Panc1 (cell line): ENCODE measurements at regions not wholly inside any gene's neighbourhood (a gene's known extent, or its start where the extent isn't known, plus 50 kb on each side); places are given as distances from the start of the nearest gene placed in this dataset.

Experiments used
- ATAC-seq: fragments of 200-7000 bp; cut with Tn5 transposase; 2 replicates; pipeline ENCODE4 v1.9.1; 2020; ENCODE audit warnings: mild to moderate bottlenecking, moderate library complexity
- BruUV-seq: library from RNA; stranded (reverse); fragments of 400-500 nt; replicated peaks from 2 replicates; lab custom pipeline; 2021; lab: Mats Ljungman, UMichigan
- CTCF ChIA-PET: fragments of 300-600 bp; sonication (Branson Sonifier 250); formaldehyde crosslinking; loops from one replicate; lab custom pipeline; 2022; ENCODE audit warnings: antibody characterized with exemption; lab: Charles Lee
- POLR2A ChIA-PET: fragments of 300-600 bp; sonication (Branson Sonifier 250); formaldehyde crosslinking; loops from one replicate; lab custom pipeline; 2022; ENCODE audit warnings: antibody characterized with exemption; lab: Charles Lee
- DNase-seq: peaks from one replicate; pipeline ENCODE4 v3.0.0-alpha.2; 2010; ENCODE audit warnings: low read depth, low spot score
- H3K27ac ChIP-seq: 2 replicates; pipeline ENCODE4 v1.5.1; 2011; ENCODE audit warnings: mild to moderate bottlenecking, low read length, inconsistent platforms
- H3K27me3 ChIP-seq: fragments of 200-500 bp; sonication (Bioruptor generic); 2 replicates; pipeline ENCODE4 v1.6.0; 2014; ENCODE audit warnings: low read length, inconsistent platforms; ENCODE audit not compliant: control insufficient read depth, insufficient read depth
- H3K36me3 ChIP-seq: fragments of 200-500 bp; sonication (Bioruptor generic); 2 replicates; pipeline ENCODE4 v1.5.1; 2014; ENCODE audit warnings: inconsistent platforms, mild to moderate bottlenecking, low read length, moderate library complexity; ENCODE audit not compliant: control insufficient read depth, insufficient read depth
- H3K4me1 ChIP-seq: 2 replicates; pipeline ENCODE4 v1.5.1; 2011; ENCODE audit warnings: inconsistent platforms, mild to moderate bottlenecking, low read length, moderate library complexity; ENCODE audit not compliant: control insufficient read depth, insufficient read depth
- H3K4me3 ChIP-seq, 2 experiments: 2 replicates each; pipeline ENCODE4 v1.5.1; 2011 to 2012; ENCODE audit warnings: low read depth in 2 of 2, low read length in 2 of 2, mild to moderate bottlenecking in 2 of 2, inconsistent platforms in 1 of 2, moderate library complexity in 1 of 2
- H3K9me3 ChIP-seq: fragments of 200-500 bp; sonication (Bioruptor generic); 2 replicates; pipeline ENCODE4 v1.5.1; 2014; ENCODE audit warnings: low read depth, mild to moderate bottlenecking, inconsistent platforms, low read length, moderate library complexity; ENCODE audit not compliant: control insufficient read depth, insufficient read depth
- POLR2AphosphoS5 ChIP-seq: IDR thresholded peaks from 2 replicates; pipeline ENCODE4 v1.6.1; 2012; ENCODE audit warnings: mild to moderate bottlenecking, low read depth, low read length, moderate library complexity
- SIN3A ChIP-seq: IDR thresholded peaks from 2 replicates; pipeline ENCODE4 v1.6.1; 2012; ENCODE audit warnings: low read depth, mild to moderate bottlenecking, low read length, moderate library complexity, borderline replicate concordance; ENCODE audit not compliant: insufficient read depth
- TCF7L2 ChIP-seq: IDR thresholded peaks from 2 replicates; pipeline ENCODE4 v1.6.1; 2011; ENCODE audit warnings: mild to moderate bottlenecking, low read depth, low read length, inconsistent platforms
- in situ Hi-C: cut with HindIII; loops from 2 replicates; pipeline ENCODE4 v1.10.0; 2016; ENCODE audit warnings: low sequenced_read_pairs, low pct_unique_long_range_greater_than_20kb
- intact Hi-C: fragments of 100-400 bp; cut with micrococcal nuclease; formaldehyde crosslinking; loops from one replicate; pipeline ENCODE4 v1.10.0; 2022; ENCODE audit not compliant: unreplicated experiment
- TF ChIP-seq, protein P1 (sequence below), 2 experiments: IDR thresholded peaks; 2 replicates each; pipeline ENCODE4 v1.6.1; 2011 to 2012; ENCODE audit warnings: low read depth in 2 of 2, control low read depth in 1 of 2, low read length in 1 of 2, mild to moderate bottlenecking in 1 of 2, moderate library complexity in 1 of 2; ENCODE audit not compliant: insufficient read depth in 1 of 2
- TF ChIP-seq, protein P2 (sequence below): fragments of 450-650 bp; IDR thresholded peaks from 2 replicates; pipeline ENCODE4 v1.5.1; 2017; ENCODE audit warnings: mild to moderate bottlenecking

GRCh38 chr3:18937574-18937973 lies 210.7 kb upstream of the KCNH8 start:
- Histone ChIP-seq H3K4me3 (no peak overlapping the region), H3K4me1 (no peaks in the 10 kb centered on the region), H3K27ac (no peak overlapping the region), H3K36me3 (no peaks in the 10 kb centered on the region), H3K9me3 (no peaks in the 10 kb centered on the region), H3K27me3 (no peaks in the 10 kb centered on the region)
- no peak for ATAC-seq
- CTCF ChIA-PET = no interaction called here
- in situ Hi-C loops = no loop called here
- no peak for DNase-seq
- POLR2A ChIA-PET = no interaction called here
- intact Hi-C loops = no loop called here
- TF ChIP-seq, protein P1, sequence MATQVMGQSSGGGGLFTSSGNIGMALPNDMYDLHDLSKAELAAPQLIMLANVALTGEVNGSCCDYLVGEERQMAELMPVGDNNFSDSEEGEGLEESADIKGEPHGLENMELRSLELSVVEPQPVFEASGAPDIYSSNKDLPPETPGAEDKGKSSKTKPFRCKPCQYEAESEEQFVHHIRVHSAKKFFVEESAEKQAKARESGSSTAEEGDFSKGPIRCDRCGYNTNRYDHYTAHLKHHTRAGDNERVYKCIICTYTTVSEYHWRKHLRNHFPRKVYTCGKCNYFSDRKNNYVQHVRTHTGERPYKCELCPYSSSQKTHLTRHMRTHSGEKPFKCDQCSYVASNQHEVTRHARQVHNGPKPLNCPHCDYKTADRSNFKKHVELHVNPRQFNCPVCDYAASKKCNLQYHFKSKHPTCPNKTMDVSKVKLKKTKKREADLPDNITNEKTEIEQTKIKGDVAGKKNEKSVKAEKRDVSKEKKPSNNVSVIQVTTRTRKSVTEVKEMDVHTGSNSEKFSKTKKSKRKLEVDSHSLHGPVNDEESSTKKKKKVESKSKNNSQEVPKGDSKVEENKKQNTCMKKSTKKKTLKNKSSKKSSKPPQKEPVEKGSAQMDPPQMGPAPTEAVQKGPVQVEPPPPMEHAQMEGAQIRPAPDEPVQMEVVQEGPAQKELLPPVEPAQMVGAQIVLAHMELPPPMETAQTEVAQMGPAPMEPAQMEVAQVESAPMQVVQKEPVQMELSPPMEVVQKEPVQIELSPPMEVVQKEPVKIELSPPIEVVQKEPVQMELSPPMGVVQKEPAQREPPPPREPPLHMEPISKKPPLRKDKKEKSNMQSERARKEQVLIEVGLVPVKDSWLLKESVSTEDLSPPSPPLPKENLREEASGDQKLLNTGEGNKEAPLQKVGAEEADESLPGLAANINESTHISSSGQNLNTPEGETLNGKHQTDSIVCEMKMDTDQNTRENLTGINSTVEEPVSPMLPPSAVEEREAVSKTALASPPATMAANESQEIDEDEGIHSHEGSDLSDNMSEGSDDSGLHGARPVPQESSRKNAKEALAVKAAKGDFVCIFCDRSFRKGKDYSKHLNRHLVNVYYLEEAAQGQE (IDR thresholded peaks at IDR 0.05; ENCODE audit: insufficient read depth in 1 of 2, low read depth in 2 of 2, low read length in 1 of 2) = no peak
- no peak for TF ChIP-seq POLR2AphosphoS5
- TF ChIP-seq, protein P2, sequence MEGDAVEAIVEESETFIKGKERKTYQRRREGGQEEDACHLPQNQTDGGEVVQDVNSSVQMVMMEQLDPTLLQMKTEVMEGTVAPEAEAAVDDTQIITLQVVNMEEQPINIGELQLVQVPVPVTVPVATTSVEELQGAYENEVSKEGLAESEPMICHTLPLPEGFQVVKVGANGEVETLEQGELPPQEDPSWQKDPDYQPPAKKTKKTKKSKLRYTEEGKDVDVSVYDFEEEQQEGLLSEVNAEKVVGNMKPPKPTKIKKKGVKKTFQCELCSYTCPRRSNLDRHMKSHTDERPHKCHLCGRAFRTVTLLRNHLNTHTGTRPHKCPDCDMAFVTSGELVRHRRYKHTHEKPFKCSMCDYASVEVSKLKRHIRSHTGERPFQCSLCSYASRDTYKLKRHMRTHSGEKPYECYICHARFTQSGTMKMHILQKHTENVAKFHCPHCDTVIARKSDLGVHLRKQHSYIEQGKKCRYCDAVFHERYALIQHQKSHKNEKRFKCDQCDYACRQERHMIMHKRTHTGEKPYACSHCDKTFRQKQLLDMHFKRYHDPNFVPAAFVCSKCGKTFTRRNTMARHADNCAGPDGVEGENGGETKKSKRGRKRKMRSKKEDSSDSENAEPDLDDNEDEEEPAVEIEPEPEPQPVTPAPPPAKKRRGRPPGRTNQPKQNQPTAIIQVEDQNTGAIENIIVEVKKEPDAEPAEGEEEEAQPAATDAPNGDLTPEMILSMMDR = no peak
- no peak for TF ChIP-seq SIN3A
- TF ChIP-seq TCF7L2 = no peak
- BruUV-seq = no TSS peak

- CTCF ChIA-PET = no interaction called here
- no peak for DNase-seq
- intact Hi-C loops = no loop called here
Measured at GRCh38 chr3:18919158-18919557, 229.2 kb upstream of the KCNH8 start.

More at GRCh38 chr3:18919158-18919557, 229.2 kb upstream of the KCNH8 start:
- Histone ChIP-seq H3K4me1 (no peaks in the 10 kb centered on the region), H3K9me3 (no peaks in the 10 kb centered on the region), H3K36me3 (no peaks in the 10 kb centered on the region), H3K27ac (no peak overlapping the region), H3K27me3 (no peaks in the 10 kb centered on the region), H3K4me3 (no peak overlapping the region)
- in situ Hi-C loops = no loop called here
- ATAC-seq = no peak
- no TSS peak for BruUV-seq
- POLR2A ChIA-PET = no interaction called here
- no peak for TF ChIP-seq TCF7L2
- TF ChIP-seq SIN3A = no peak
- TF ChIP-seq, protein P2 = no peak
- TF ChIP-seq, protein P1 (IDR thresholded peaks at IDR 0.05; ENCODE audit: insufficient read depth in 1 of 2, low read depth in 2 of 2, low read length in 1 of 2) = no peak
- TF ChIP-seq POLR2AphosphoS5 = no peak
